ENCODE measurements at regions not wholly inside any gene's neighbourhood (a gene's known extent, or its start where the extent isn't known, plus 50 kb on each side); places are given as distances from the start of the nearest gene placed in this dataset.

GRCh38 chr2:177155631-177156030 is 57.0 kb upstream of the HNRNPA3 start:
- no peak for DNase-seq

DNA sequence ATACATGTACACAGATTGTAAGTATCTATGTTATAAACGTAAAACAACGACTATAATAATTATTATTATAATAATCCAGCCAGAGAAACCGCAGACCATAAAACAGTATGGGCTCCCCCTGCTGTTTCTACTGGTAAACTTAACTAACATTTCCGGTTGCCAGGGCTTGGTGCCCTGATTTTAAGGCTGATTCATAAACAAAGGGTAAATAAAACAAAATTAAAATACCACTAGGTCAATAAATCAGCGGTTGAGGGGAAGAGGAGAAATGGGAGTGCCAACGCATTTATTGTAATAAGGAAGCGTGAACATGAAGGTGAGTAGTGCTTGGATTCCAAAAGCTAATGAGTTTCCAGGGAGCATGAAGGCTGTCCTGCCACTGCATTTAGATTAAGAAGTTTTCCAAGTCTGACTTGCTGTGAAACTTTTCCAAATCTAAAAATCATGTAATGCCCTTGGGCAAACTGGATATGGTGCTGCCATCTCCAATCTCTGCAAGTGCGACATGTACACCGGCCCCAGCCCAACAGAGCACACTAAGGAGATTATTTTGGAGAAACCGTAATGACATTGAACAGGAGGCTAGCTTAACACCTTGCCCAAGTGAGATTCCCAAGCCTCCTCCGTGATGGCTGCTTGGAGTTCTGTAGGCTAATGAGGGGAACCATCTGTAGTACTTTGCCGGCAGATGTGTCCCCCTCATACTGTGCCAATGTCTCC is 50.7 kb upstream of the HNRNPA3 start:
- DNase-seq: no peak
